ENCODE measurements at regions not wholly inside any gene's neighbourhood (a gene's known extent, or its start where the extent isn't known, plus 50 kb on each side); places are given as distances from the start of the nearest gene placed in this dataset.
A peak's percentile ranks its signal among the peaks of the same experiment; 100 is the strongest.

DNA sequence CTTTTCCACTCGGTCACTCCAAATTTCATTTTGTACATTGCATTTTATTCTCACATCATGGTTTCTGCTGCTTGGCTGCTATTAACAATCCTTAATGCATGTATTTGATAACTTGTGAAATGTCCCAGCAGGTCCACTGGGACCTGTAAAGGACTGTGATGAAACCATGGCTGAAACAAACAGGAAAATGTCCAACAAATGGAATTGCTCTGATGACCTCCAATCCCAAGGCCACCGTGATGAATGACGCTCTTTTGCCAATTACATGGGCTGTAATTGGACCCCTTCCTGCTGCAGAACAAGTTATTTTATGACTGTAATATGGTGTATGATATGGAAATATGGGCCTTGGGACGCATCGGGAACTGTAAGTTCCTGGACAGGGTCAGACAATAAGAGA lies 224.2 kb upstream of the CXCR4 start:
- Histone ChIP-seq H3K27ac (ENCODE audit: low read depth, low read length, poor library complexity, severe bottlenecking) (no peak overlapping the region), H3K4me2 (ENCODE audit: low read length) (no peak overlapping the region), H3K79me2 (ENCODE audit: insufficient read depth, low read depth, low read length) (no peaks in the 10 kb centered on the region), H4K20me1 (ENCODE audit: insufficient read depth, low read length) (no peaks in the 10 kb centered on the region), H2AFZ (ENCODE audit: low read length) (no peak overlapping the region), H3K9me2 (ENCODE audit: insufficient read depth, low read length) (no peaks in the 10 kb centered on the region), H3K4me3 (ENCODE audit: low read depth, low read length, poor library complexity, severe bottlenecking) (no peak overlapping the region), H3K9me3 (ENCODE audit: low read length) (no peaks in the 10 kb centered on the region), H3K36me3 (ENCODE audit: insufficient read depth, low read length) (no peaks in the 10 kb centered on the region), H3K4me1 (ENCODE audit: insufficient read depth, low read length, poor library complexity, severe bottlenecking) (no peaks in the 10 kb centered on the region)
- intact Hi-C loops (cut with micrococcal nuclease; ENCODE audit: unreplicated experiment) = no loop called here
- TF ChIP-seq CTCF (conservative IDR thresholded peaks at IDR 0.05; ENCODE audit: low read length) (no peak), EZH2phosphoT487 (IDR thresholded peaks at IDR 0.05; ENCODE audit: borderline replicate concordance, low read depth, low read length) (no peak)
- POLR2A ChIA-PET = interaction anchor here (0.6 kb wide), 1 partner anchor 139 kb away, joined by 5 read pairs; no protein-coding TSS in a partner anchor
- CTCF ChIA-PET (ENCODE audit: unreplicated experiment) = no interaction called here
- no TSS peak for BruUV-seq (replicated peaks)
- no peak for DNase-seq (ENCODE audit: low spot score)

GRCh38 chr2:136334967-136335366 lies 217.0 kb upstream of the CXCR4 start:
- ChIA-PET CTCF (ENCODE audit: unreplicated experiment) (no interaction called here), POLR2A (interaction anchor here (0.9 kb wide), 1 partner anchor 21 kb away, joined by 3 read pairs; no protein-coding TSS in a partner anchor)
- no peak for DNase-seq (ENCODE audit: low spot score)
- H2AFZ ChIP-seq (ENCODE audit: low read length) = no peak overlapping the region
- no peak overlapping the region for H3K4me2 ChIP-seq (ENCODE audit: low read length)
- H3K4me1 ChIP-seq (ENCODE audit: insufficient read depth, low read length, poor library complexity, severe bottlenecking) = peaks cover 17% of the 10 kb centered on the region
- no peaks in the 10 kb centered on the region for H3K9me2 ChIP-seq (ENCODE audit: insufficient read depth, low read length)
- H4K20me1 ChIP-seq (ENCODE audit: insufficient read depth, low read length) = no peaks in the 10 kb centered on the region
- TF ChIP-seq CTCF (conservative IDR thresholded peaks at IDR 0.05; ENCODE audit: low read length) = no peak
- TF ChIP-seq EZH2phosphoT487 (IDR thresholded peaks at IDR 0.05; ENCODE audit: borderline replicate concordance, low read depth, low read length) = no peak
- H3K9me3 ChIP-seq (ENCODE audit: low read length) = 0 out of 2 replicates have a peak, but pooled peaks cover 11% of the 10 kb centered on the region
- no peak overlapping the region for H3K27ac ChIP-seq (ENCODE audit: low read depth, low read length, poor library complexity, severe bottlenecking)
- no peaks in the 10 kb centered on the region for H3K36me3 ChIP-seq (ENCODE audit: insufficient read depth, low read length)
- intact Hi-C loops (cut with micrococcal nuclease; ENCODE audit: unreplicated experiment) = no loop called here
- H3K79me2 ChIP-seq (ENCODE audit: insufficient read depth, low read depth, low read length) = no peaks in the 10 kb centered on the region
- no peak overlapping the region for H3K4me3 ChIP-seq (ENCODE audit: low read depth, low read length, poor library complexity, severe bottlenecking)
- BruUV-seq (replicated peaks) = no TSS peak

GRCh38 chr2:136332436-136333095 lies 214.6 kb upstream of the CXCR4 start:
- H2AFZ ChIP-seq (ENCODE audit: low read length) = no peak overlapping the region
- TF ChIP-seq EZH2phosphoT487 (IDR thresholded peaks at IDR 0.05; ENCODE audit: borderline replicate concordance, low read depth, low read length) = no peak
- TF ChIP-seq CTCF (conservative IDR thresholded peaks at IDR 0.05; ENCODE audit: low read length) = no peak
- H3K36me3 ChIP-seq (ENCODE audit: insufficient read depth, low read length) = no peaks in the 10 kb centered on the region
- intact Hi-C loops (cut with micrococcal nuclease; ENCODE audit: unreplicated experiment) = no loop called here
- peak overlapping the region; percentile 28 for H3K27ac ChIP-seq (ENCODE audit: low read depth, low read length, poor library complexity, severe bottlenecking)
- POLR2A ChIA-PET = no interaction called here
- peak; percentile 70 for DNase-seq (ENCODE audit: low spot score)
- no peak overlapping the region for H3K4me3 ChIP-seq (ENCODE audit: low read depth, low read length, poor library complexity, severe bottlenecking)
- CTCF ChIA-PET (ENCODE audit: unreplicated experiment) = no interaction called here
- no peaks in the 10 kb centered on the region for H3K9me2 ChIP-seq (ENCODE audit: insufficient read depth, low read length)
- BruUV-seq (replicated peaks) = no TSS peak
- H3K9me3 ChIP-seq (ENCODE audit: low read length) = 0 out of 2 replicates have a peak, but pooled peaks cover 11% of the 10 kb centered on the region
- no peaks in the 10 kb centered on the region for H4K20me1 ChIP-seq (ENCODE audit: insufficient read depth, low read length)
- peak overlapping the region; percentile 24; the same call in 1 of the 2 replicates for H3K4me2 ChIP-seq (ENCODE audit: low read length)
- peaks cover 29% of the 10 kb centered on the region for H3K4me1 ChIP-seq (ENCODE audit: insufficient read depth, low read length, poor library complexity, severe bottlenecking)
- no peaks in the 10 kb centered on the region for H3K79me2 ChIP-seq (ENCODE audit: insufficient read depth, low read depth, low read length)
